Body of pancreas (tissue), 4 donors: ENCODE measurements at regions not wholly inside any gene's neighbourhood (a gene's known extent, or its start where the extent isn't known, plus 50 kb on each side); places are given as distances from the start of the nearest gene placed in this dataset.

ENCODE experiments used
- POLR2A ChIP-seq, 3 donors: fragments of 450-650 bp; IDR thresholded peaks; one replicate each; pipeline ENCODE4 v1.6.1; 2016; ENCODE audit warnings: antibody characterized with exemption in 3 of 3, mild to moderate bottlenecking in 2 of 3
- TF ChIP-seq, protein P1 (sequence below), 7 experiments: fragments of 450-650 bp in 4 of 7; fragments of 200-600 bp in 3 of 7; sonication (generic) in 3 of 7; IDR thresholded peaks; one replicate each; pipeline ENCODE4 v1.5.1; 2016 to 2019; ENCODE audit warnings: antibody characterized with exemption in 7 of 7

GRCh38 chr9:117873664-117874063 is 169.5 kb downstream of the TLR4 start:
- TF ChIP-seq, protein P1, sequence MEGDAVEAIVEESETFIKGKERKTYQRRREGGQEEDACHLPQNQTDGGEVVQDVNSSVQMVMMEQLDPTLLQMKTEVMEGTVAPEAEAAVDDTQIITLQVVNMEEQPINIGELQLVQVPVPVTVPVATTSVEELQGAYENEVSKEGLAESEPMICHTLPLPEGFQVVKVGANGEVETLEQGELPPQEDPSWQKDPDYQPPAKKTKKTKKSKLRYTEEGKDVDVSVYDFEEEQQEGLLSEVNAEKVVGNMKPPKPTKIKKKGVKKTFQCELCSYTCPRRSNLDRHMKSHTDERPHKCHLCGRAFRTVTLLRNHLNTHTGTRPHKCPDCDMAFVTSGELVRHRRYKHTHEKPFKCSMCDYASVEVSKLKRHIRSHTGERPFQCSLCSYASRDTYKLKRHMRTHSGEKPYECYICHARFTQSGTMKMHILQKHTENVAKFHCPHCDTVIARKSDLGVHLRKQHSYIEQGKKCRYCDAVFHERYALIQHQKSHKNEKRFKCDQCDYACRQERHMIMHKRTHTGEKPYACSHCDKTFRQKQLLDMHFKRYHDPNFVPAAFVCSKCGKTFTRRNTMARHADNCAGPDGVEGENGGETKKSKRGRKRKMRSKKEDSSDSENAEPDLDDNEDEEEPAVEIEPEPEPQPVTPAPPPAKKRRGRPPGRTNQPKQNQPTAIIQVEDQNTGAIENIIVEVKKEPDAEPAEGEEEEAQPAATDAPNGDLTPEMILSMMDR (IDR thresholded peaks at IDR 0.05), result no peak
- no peak for TF ChIP-seq POLR2A (IDR thresholded peaks at IDR 0.05)
